A549 (cell line): ENCODE measurements at regions not wholly inside any gene's neighbourhood (a gene's known extent, or its start where the extent isn't known, plus 50 kb on each side); places are given as distances from the start of the nearest gene placed in this dataset.

Experiments
- ATAC-seq, 2 experiments: fragments of 200-7000 bp in 1 of 2; fragments of >200 bp in 1 of 2; cut with Nextera tagmentation in 1 of 2; cut with Tn5 transposase in 1 of 2; 3 replicates each; pipeline versions ENCODE4 v1.8.0 to v1.9.1; 2018 to 2020; ENCODE audit warnings: mild to moderate bottlenecking in 1 of 2, moderate library complexity in 1 of 2
- CTCF ChIA-PET: fragments of 300-600 bp; sonication (Branson Sonifier 250); formaldehyde crosslinking; extraction: SDS; loops from one replicate; lab custom pipeline; 2021; ENCODE audit warnings: antibody characterized with exemption, inconsistent platforms; lab: Yijun Ruan, JAX
- POLR2A ChIA-PET: fragments of 350-600 bp; formaldehyde crosslinking; extraction: SDS; loops from one replicate; lab custom pipeline; 2021; ENCODE audit warnings: antibody characterized with exemption, inconsistent platforms; lab: Yijun Ruan, JAX
- DNase-seq, 2 experiments: peaks; one replicate each; pipeline versions ENCODE4 v3.0.0 to v3.0.0-alpha.2; 2011 to 2016; ENCODE audit warnings: low read depth in 1 of 2, low spot score in 1 of 2
- FAIRE-seq: peaks from 2 replicates; lab custom pipeline; 2011; peaks lifted over from hg19 to GRCh38; lab: Jason Lieb, UNC
- H3K27ac ChIP-seq, 2 experiments: fragments of >200 bp; sonication (Bioruptor Twin); formaldehyde crosslinking; 3 replicates each; pipeline ENCODE4 v1.5.1; 2016 to 2017
- H3K4me1 ChIP-seq: fragments of >200 bp; sonication (Bioruptor Twin); formaldehyde crosslinking; 3 replicates; pipeline ENCODE4 v1.6.1; 2016
- H3K4me2 ChIP-seq: fragments of >200 bp; sonication (Bioruptor Twin); formaldehyde crosslinking; 3 replicates; pipeline ENCODE4 v1.6.1; 2016
- H3K4me3 ChIP-seq: fragments of >200 bp; sonication (Bioruptor Twin); formaldehyde crosslinking; 3 replicates; pipeline ENCODE4 v1.5.1; 2016
- H3K9me3 ChIP-seq: fragments of >200 bp; sonication (Bioruptor Twin); formaldehyde crosslinking; 3 replicates; pipeline ENCODE4 v1.6.1; 2016
- BCL3 ChIP-seq: fragments of >200 bp; sonication (Bioruptor Twin); formaldehyde crosslinking; IDR thresholded peaks from 3 replicates; pipeline ENCODE4 v1.6.1; 2016
- BHLHE40 ChIP-seq: IDR thresholded peaks from 2 replicates; pipeline ENCODE4 v1.6.1; 2012; ENCODE audit warnings: low read depth, low read length, inconsistent platforms
- CBX2 ChIP-seq: fragments of 200-600 bp; sonication (generic); IDR thresholded peaks from 2 replicates; pipeline ENCODE4 v1.6.1; 2016; ENCODE audit warnings: low read depth, mild to moderate bottlenecking, borderline replicate concordance
- CBX8 ChIP-seq: fragments of 200-600 bp; sonication (generic); IDR thresholded peaks from 2 replicates; pipeline ENCODE4 v1.6.1; 2016
- CTCF ChIP-seq: fragments of >200 bp; sonication (Bioruptor Twin); formaldehyde crosslinking; IDR thresholded peaks from 3 replicates; pipeline ENCODE4 v1.5.1; 2016
- EP300 ChIP-seq, 2 experiments: fragments of >200 bp; sonication (Bioruptor Twin); formaldehyde crosslinking; IDR thresholded peaks; 2 replicates in 1 of 2; 3 replicates in 1 of 2; pipeline ENCODE4 v1.6.1; 2016 to 2017
- FOSL2 ChIP-seq, 2 experiments: fragments of 450-650 bp in 1 of 2; fragments of >200 bp in 1 of 2; sonication (Bioruptor Twin) in 1 of 2; formaldehyde crosslinking; IDR thresholded peaks; 2 replicates each; pipeline versions ENCODE4 v1.5.0 to v1.6.1; 2016 to 2020; ENCODE audit warnings: mild to moderate bottlenecking in 1 of 2, moderate library complexity in 1 of 2
- FOXS1 ChIP-seq: fragments of 250-450 bp; sonication (Bioruptor Pico); IDR thresholded peaks from 2 replicates; pipeline ENCODE4 v1.5.0; 2020; ENCODE audit warnings: mild to moderate bottlenecking, moderate library complexity
- HDAC2 ChIP-seq: fragments of 200-600 bp; sonication (generic); IDR thresholded peaks from 2 replicates; pipeline ENCODE4 v1.6.1; 2016
- HOXB13 ChIP-seq: fragments of 250-450 bp; sonication (Bioruptor Pico); IDR thresholded peaks from 2 replicates; pipeline ENCODE4 v1.5.0; 2020; ENCODE audit warnings: low read depth, mild to moderate bottlenecking, moderate library complexity
- HOXB5 ChIP-seq: fragments of 250-450 bp; sonication (Bioruptor Pico); IDR thresholded peaks from 2 replicates; pipeline ENCODE4 v1.5.0; 2020; ENCODE audit warnings: mild to moderate bottlenecking, moderate library complexity
- KDM5A ChIP-seq: fragments of 200-600 bp; sonication (generic); IDR thresholded peaks from 2 replicates; pipeline ENCODE4 v1.6.1; 2016; ENCODE audit warnings: antibody characterized with exemption, mild to moderate bottlenecking
- MAZ ChIP-seq: fragments of 150-350 bp; IDR thresholded peaks from 2 replicates; pipeline ENCODE4 v1.6.1; 2014; ENCODE audit warnings: antibody characterized with exemption, low read depth, low read length, borderline replicate concordance
- MYC ChIP-seq: IDR thresholded peaks from 2 replicates; pipeline ENCODE4 v1.6.1; 2012; ENCODE audit warnings: mild to moderate bottlenecking, inconsistent platforms, low read length, improper control_type of control experiment, borderline replicate concordance
- NFE2L2 ChIP-seq: fragments of 150-350 bp; conservative IDR thresholded peaks from 2 replicates; pipeline ENCODE4 v1.6.1; 2014; ENCODE audit warnings: low read length
- PBX3 ChIP-seq: IDR thresholded peaks from 2 replicates; pipeline ENCODE4 v1.6.1; 2012
- RCOR1 ChIP-seq: fragments of 150-350 bp; IDR thresholded peaks from 2 replicates; pipeline ENCODE4 v1.6.1; 2014; ENCODE audit warnings: antibody characterized with exemption, low read length, low read depth
- SMC3 ChIP-seq: fragments of >200 bp; sonication (Bioruptor Twin); formaldehyde crosslinking; IDR thresholded peaks from 3 replicates; pipeline ENCODE4 v1.6.1; 2018; ENCODE audit warnings: inconsistent platforms
- ZC3H11A ChIP-seq: fragments of 450-650 bp; IDR thresholded peaks from 2 replicates; pipeline ENCODE4 v1.6.1; 2014; ENCODE audit warnings: antibody characterized with exemption, mild to moderate bottlenecking
- ZNF302 ChIP-seq: fragments of 250-450 bp; sonication (Bioruptor Pico); IDR thresholded peaks from 2 replicates; pipeline ENCODE4 v1.9.0; 2021; ENCODE audit warnings: inconsistent platforms, mild to moderate bottlenecking, moderate library complexity
- WGBS: methylation state at CpG from one replicate; pipeline ENCODE4 v1.1.6; 2017; ENCODE audit errors: missing lambda C conversion rate; 5-methylcytosine and 5-hydroxymethylcytosine counted together

GRCh38 chr2:16741498-16741897 lies 75.9 kb upstream of the CYRIA start:
- H3K4me3 ChIP-seq: no peak overlapping the region
- H3K27ac ChIP-seq: no peak overlapping the region
- no peak for DNase-seq
- no peaks in the 10 kb centered on the region for H3K9me3 ChIP-seq
- 3% methylated on average over 3 of the region's 3 CpGs for WGBS
- no peak for TF ChIP-seq MAZ
- no peak for TF ChIP-seq BCL3
- TF ChIP-seq HOXB13 (CRISPR knock-in tag): no peak
- no peak for TF ChIP-seq HDAC2
- no peak for TF ChIP-seq BHLHE40
- TF ChIP-seq MYC: no peak
- TF ChIP-seq RCOR1: no peak
- ChIA-PET CTCF (interaction anchor here (0.8 kb wide), 1 partner anchor 16 kb away, joined by 4 read pairs; no protein-coding TSS in a partner anchor), POLR2A (no interaction called here)
- FAIRE-seq: no peak
- no peak overlapping the region for H3K4me2 ChIP-seq
- H3K4me1 ChIP-seq: no peaks in the 10 kb centered on the region
- ATAC-seq: no peak

GRCh38 chr2:16739778-16740581 lies 74.3 kb upstream of the CYRIA start:
- no peak overlapping the region for H3K4me2 ChIP-seq
- POLR2A ChIA-PET: no interaction called here
- no peak overlapping the region for H3K27ac ChIP-seq
- no peak for FAIRE-seq
- no peaks in the 10 kb centered on the region for H3K9me3 ChIP-seq
- DNase-seq: no peak
- no peak for ATAC-seq
- TF ChIP-seq CBX2 (no peak), CTCF (no peak), FOSL2 (IDR thresholded peaks at IDR 0.05) (no peak), FOSL2 (CRISPR knock-in tag; IDR thresholded peaks at IDR 0.05) (no peak), MYC (no peak), PBX3 (no peak), ZNF302 (CRISPR knock-in tag) (no peak)
- CTCF ChIA-PET: no interaction called here
- WGBS: 18% methylated on average over 4 of the region's 4 CpGs
- H3K4me1 ChIP-seq: no peaks in the 10 kb centered on the region
- no peak overlapping the region for H3K4me3 ChIP-seq

- no peak for ATAC-seq
- 4% methylated on average over 6 of the region's 6 CpGs for WGBS
- ChIA-PET POLR2A (no interaction called here), CTCF (interaction anchor here (1.1 to 1.3 kb wide), 2 partner anchors 19 to 130 kb away, joined by 3 to 4 read pairs; no protein-coding TSS in a partner anchor)
- Histone ChIP-seq H3K27ac (no peak overlapping the region), H3K4me1 (no peaks in the 10 kb centered on the region), H3K4me2 (no peak overlapping the region), H3K9me3 (no peaks in the 10 kb centered on the region), H3K4me3 (no peak overlapping the region)
- no peak for DNase-seq
- no peak for FAIRE-seq
- no peak for TF ChIP-seq NFE2L2
- TF ChIP-seq FOXS1 (CRISPR knock-in tag): no peak
- no peak for TF ChIP-seq CBX8
- TF ChIP-seq SMC3: no peak
- TF ChIP-seq KDM5A: no peak
- no peak for TF ChIP-seq EP300 (IDR thresholded peaks at IDR 0.05)
- TF ChIP-seq ZC3H11A: no peak
- TF ChIP-seq HOXB5 (CRISPR knock-in tag): no peak
These were observed 73.0 kb upstream of the CYRIA start for GRCh38 chr2:16738361-16739225.
